Left lung (tissue), 4 donors: ENCODE measurements at regions not wholly inside any gene's neighbourhood (a gene's known extent, or its start where the extent isn't known, plus 50 kb on each side); places are given as distances from the start of the nearest gene placed in this dataset.
"Not testable (repeated sequence)": the region's sequence is repeated elsewhere in the genome, so short reads cannot be mapped to it uniquely, and the experiment has no call there.

Experiments
- ATAC-seq: fragments of 200-7000 bp; cut with Tn5 transposase; one replicate; pipeline ENCODE4 v1.9.1; 2020; ENCODE audit warnings: moderate library complexity
- DNase-seq, 4 donors: peaks; one replicate each; pipeline ENCODE4 v3.0.0-alpha.2; 2013 to 2020
- H3K27ac ChIP-seq, 2 donors: fragments of 200-600 bp; sonication (generic) in 1 of 2; one replicate each; pipeline versions ENCODE4 v1.5.0 to v1.8.0; 2020 to 2021
- H3K27me3 ChIP-seq, 2 donors: fragments of 200-600 bp; sonication (generic) in 1 of 2; one replicate each; pipeline versions ENCODE4 v1.5.0 to v1.8.0; 2020 to 2021
- H3K36me3 ChIP-seq, 2 donors: fragments of 200-600 bp; sonication (generic) in 1 of 2; one replicate each; pipeline versions ENCODE4 v1.5.0 to v1.8.0; 2020 to 2021
- H3K4me1 ChIP-seq, 2 donors: fragments of 200-600 bp; one replicate each; pipeline ENCODE4 v1.8.0; 2021
- H3K4me3 ChIP-seq, 2 donors: fragments of 200-600 bp; sonication (generic) in 1 of 2; one replicate each; pipeline versions ENCODE4 v1.5.0 to v1.8.0; 2020 to 2021; ENCODE audit warnings: mild to moderate bottlenecking in 1 of 2
- H3K9me3 ChIP-seq, 2 donors: fragments of 200-600 bp; sonication (generic) in 1 of 2; one replicate each; pipeline versions ENCODE4 v1.5.0 to v1.8.0; 2020 to 2021
- intact Hi-C, 2 donors: fragments of 100-400 bp; cut with DNase I; formaldehyde crosslinking; loops; one replicate each; pipeline versions ENCODE4 v1.11.2 to v1.14.2; 2022
- TF ChIP-seq, protein P1 (sequence below), 2 donors: fragments of 200-600 bp; sonication (generic) in 1 of 2; IDR thresholded peaks; one replicate each; pipeline versions ENCODE4 v1.5.0 to v1.8.0; 2021; ENCODE audit warnings: antibody characterized with exemption in 2 of 2
- donor health status: DM: no; HTN: yes; CAD: no.
- donor health status: DM: no; HTN: no; CAD: no.

DNA sequence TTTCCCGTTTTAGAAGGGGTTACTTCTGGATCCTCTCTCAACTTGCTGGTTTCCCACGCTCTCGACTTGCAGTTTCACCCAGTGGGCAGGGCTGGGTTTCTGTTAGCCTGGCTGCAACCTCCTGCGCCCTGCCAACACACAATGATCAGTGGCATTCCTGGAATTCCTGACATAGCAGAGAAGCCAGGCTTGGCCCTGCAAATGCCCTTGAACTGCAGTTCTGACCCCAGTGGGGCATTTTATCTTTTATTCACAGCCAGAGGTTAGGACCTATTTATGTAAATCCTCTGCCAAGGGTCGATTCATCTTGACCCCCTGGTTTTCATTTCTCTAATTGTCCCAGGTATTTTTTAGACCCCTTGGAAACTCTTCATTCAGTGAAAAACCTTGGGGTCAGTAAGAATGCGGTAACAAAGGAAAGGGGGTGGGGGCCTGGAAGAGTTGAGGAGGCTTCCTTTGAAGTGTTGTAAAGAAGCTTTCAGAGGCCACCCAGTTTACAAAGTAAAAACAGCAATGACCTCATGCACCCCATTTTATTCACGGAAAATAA is 217.6 kb downstream of the ZNF674 start:
- no peak overlapping the region for H3K4me3 ChIP-seq
- no peaks in the 10 kb centered on the region for H3K36me3 ChIP-seq
- intact Hi-C loops = no loop called here
- no peak overlapping the region for H3K27ac ChIP-seq
- peak; percentile 83 for ATAC-seq
- peaks cover 0 to 3% of the 10 kb centered on the region in 2 donors for H3K27me3 ChIP-seq
- H3K4me1 ChIP-seq = no peaks in the 10 kb centered on the region
- no peaks in the 10 kb centered on the region for H3K9me3 ChIP-seq
- DNase-seq = peak in 2 of 4 donors; percentile 10 to 39
- TF ChIP-seq, protein P1, sequence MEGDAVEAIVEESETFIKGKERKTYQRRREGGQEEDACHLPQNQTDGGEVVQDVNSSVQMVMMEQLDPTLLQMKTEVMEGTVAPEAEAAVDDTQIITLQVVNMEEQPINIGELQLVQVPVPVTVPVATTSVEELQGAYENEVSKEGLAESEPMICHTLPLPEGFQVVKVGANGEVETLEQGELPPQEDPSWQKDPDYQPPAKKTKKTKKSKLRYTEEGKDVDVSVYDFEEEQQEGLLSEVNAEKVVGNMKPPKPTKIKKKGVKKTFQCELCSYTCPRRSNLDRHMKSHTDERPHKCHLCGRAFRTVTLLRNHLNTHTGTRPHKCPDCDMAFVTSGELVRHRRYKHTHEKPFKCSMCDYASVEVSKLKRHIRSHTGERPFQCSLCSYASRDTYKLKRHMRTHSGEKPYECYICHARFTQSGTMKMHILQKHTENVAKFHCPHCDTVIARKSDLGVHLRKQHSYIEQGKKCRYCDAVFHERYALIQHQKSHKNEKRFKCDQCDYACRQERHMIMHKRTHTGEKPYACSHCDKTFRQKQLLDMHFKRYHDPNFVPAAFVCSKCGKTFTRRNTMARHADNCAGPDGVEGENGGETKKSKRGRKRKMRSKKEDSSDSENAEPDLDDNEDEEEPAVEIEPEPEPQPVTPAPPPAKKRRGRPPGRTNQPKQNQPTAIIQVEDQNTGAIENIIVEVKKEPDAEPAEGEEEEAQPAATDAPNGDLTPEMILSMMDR (IDR thresholded peaks at IDR 0.05) = no peak

DNA sequence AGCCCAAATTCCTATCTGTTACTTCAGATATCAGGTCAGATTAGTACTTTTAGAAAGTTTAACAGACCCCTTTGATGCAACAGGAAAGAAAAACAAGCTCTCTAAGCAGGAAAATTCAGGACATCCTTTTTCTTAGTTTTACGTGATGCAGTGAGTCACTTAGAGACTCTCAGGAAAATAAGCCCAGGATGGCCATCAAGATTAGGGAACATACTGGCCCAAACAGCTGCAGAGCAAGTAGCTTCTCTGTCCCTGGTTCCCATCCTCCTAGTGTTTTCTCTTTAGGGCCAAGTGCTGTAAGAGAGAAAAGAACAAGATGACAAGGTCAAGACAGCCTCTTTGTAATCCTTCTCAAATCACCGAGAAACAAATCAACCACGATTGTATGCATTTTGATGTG is 219.1 kb downstream of the ZNF674 start:
- ATAC-seq (peak; percentile 21), DNase-seq (no peak)
- no peaks in the 10 kb centered on the region for H3K4me1 ChIP-seq
- no peak overlapping the region for H3K4me3 ChIP-seq
- peaks cover 0 to 3% of the 10 kb centered on the region in 2 donors for H3K27me3 ChIP-seq
- intact Hi-C loops = no loop called here
- H3K9me3 ChIP-seq = no peaks in the 10 kb centered on the region
- no peak overlapping the region for H3K27ac ChIP-seq
- H3K36me3 ChIP-seq = no peaks in the 10 kb centered on the region
- TF ChIP-seq, protein P1 (IDR thresholded peaks at IDR 0.05) = no peak

DNA sequence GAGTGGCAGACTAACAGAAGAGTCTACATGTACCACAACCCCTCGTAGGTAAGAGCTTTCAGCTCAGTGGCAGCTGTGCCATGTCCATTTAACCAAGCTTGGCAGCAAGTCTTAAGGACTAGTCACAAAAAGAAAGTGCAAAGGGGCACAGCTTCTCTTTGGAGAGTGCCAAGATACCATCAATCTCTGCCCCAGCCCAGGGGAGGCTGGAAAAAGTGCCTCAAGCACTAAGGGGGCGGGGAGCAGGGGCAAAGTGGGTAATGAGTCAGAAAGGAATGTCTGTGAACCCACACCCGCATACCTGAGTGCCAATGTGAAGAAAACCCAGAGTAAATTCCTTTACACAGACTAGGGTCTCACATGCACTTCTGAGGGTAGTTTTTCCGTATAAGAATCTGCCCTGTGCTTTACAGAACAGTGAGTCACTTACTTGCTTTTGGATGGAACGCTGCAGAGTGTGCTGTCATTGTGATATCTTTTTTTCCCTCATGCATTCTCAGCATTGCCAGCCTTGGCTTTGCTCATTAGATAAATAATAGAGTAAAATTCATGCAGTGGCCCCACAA is 219.8 kb downstream of the ZNF674 start:
- Histone ChIP-seq H3K27me3 (peaks cover 0 to 3% of the 10 kb centered on the region in 2 donors), H3K4me3 (no peak overlapping the region), H3K4me1 (no peaks in the 10 kb centered on the region), H3K9me3 (no peaks in the 10 kb centered on the region), H3K36me3 (no peaks in the 10 kb centered on the region), H3K27ac (peak overlapping the region in 1 of 2 donors; percentile 18)
- TF ChIP-seq, protein P1 (IDR thresholded peaks at IDR 0.05) = no peak
- DNase-seq (peak in 2 of 4 donors; percentile 16 to 39), ATAC-seq (peak; percentile 75)
- intact Hi-C loops = no loop called here

- Histone ChIP-seq H3K36me3 (no peaks in the 10 kb centered on the region), H3K9me3 (no peaks in the 10 kb centered on the region), H3K27ac (no peak overlapping the region), H3K27me3 (no peaks in the 10 kb centered on the region), H3K4me3 (no peak overlapping the region), H3K4me1 (no peaks in the 10 kb centered on the region)
- ATAC-seq (no peak), DNase-seq (no peak)
- intact Hi-C loops = no loop called here
- TF ChIP-seq, protein P1 (IDR thresholded peaks at IDR 0.05) = no peak
Measured at GRCh38 chrX:46324166-46324565, 221.1 kb downstream of the ZNF674 start.

- H3K9me3 ChIP-seq, intact Hi-C loops, H3K27me3 ChIP-seq, ATAC-seq, DNase-seq, H3K4me3 ChIP-seq, H3K27ac ChIP-seq, H3K4me1 ChIP-seq, H3K36me3 ChIP-seq: not testable (repeated sequence)
Measured at GRCh38 chrX:46322929-46323328, 222.3 kb downstream of the ZNF674 start.

DNA sequence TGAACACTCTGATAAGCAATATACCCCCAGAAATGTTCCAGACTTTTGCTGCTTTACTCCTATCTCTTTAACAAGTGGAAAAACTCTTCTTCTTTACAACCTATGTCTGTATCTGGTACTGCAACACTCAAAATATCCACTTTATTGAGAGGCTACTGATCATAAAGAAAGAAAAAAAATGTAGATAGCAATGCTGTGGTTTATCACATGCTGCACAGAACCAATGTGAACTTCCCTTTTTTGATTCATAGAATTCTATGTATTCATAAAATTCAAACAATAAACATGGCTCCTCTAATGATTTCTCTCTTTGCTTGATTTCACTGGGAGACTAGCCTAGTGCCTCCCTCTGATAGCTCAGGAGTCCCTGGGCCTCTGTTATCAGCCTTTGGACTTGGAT is 223.5 kb downstream of the ZNF674 start:
- TF ChIP-seq, protein P1 (IDR thresholded peaks at IDR 0.05) = no peak
- Histone ChIP-seq H3K36me3 (no peaks in the 10 kb centered on the region), H3K9me3 (no peaks in the 10 kb centered on the region), H3K27ac (no peak overlapping the region), H3K27me3 (no peaks in the 10 kb centered on the region), H3K4me1 (no peaks in the 10 kb centered on the region), H3K4me3 (no peak overlapping the region)
- ATAC-seq = no peak
- intact Hi-C loops = no loop called here
- DNase-seq = no peak
